ENCODE measurements at regions not wholly inside any gene's neighbourhood (a gene's known extent, or its start where the extent isn't known, plus 50 kb on each side); places are given as distances from the start of the nearest gene placed in this dataset.

GRCh38 chr6:11393713-11394627 is 143.6 kb upstream of the TMEM170B start:
- no peaks in the 10 kb centered on the region for H4K20me1 ChIP-seq (ENCODE audit: control insufficient read depth, insufficient read depth, low read depth, low read length)
- no peaks in the 10 kb centered on the region for H3K36me3 ChIP-seq (ENCODE audit: control insufficient read depth, low read length)
- no peak overlapping the region for H3K4me3 ChIP-seq (ENCODE audit: low read length)
- H3K9me2 ChIP-seq (replicated peaks; ENCODE audit: control insufficient read depth, low read length) = no peaks in the 10 kb centered on the region
- TF ChIP-seq EZH2phosphoT487 (IDR thresholded peaks at IDR 0.05; ENCODE audit: borderline replicate concordance, low read length) (no peak), CTCF (IDR thresholded peaks at IDR 0.05; ENCODE audit: low read depth, low read length, poor library complexity, severe bottlenecking) (no peak)
- H3K27me3 ChIP-seq (ENCODE audit: control insufficient read depth, low read length) = no peaks in the 10 kb centered on the region
- H3K4me2 ChIP-seq (ENCODE audit: low read length) = no peak overlapping the region
- no peaks in the 10 kb centered on the region for H3K4me1 ChIP-seq (ENCODE audit: control insufficient read depth, low read length)
- H3F3A ChIP-seq (ENCODE audit: control insufficient read depth, insufficient read depth) = no peaks in the 10 kb centered on the region
- no peaks in the 10 kb centered on the region for H3K9me3 ChIP-seq (ENCODE audit: control insufficient read depth, insufficient read depth, low read length)
- H3K79me2 ChIP-seq (ENCODE audit: control insufficient read depth, low read length) = no peaks in the 10 kb centered on the region
- H3K27ac ChIP-seq (ENCODE audit: low read depth, low read length) = no peak overlapping the region

GRCh38 chr6:11392778-11393507 is 144.6 kb upstream of the TMEM170B start:
- no peak overlapping the region for H3K4me3 ChIP-seq (ENCODE audit: low read length)
- H3F3A ChIP-seq (ENCODE audit: control insufficient read depth, insufficient read depth) = no peaks in the 10 kb centered on the region
- no peaks in the 10 kb centered on the region for H3K36me3 ChIP-seq (ENCODE audit: control insufficient read depth, low read length)
- H3K4me2 ChIP-seq (ENCODE audit: low read length) = no peak overlapping the region
- H3K27ac ChIP-seq (ENCODE audit: low read depth, low read length) = no peak overlapping the region
- H3K79me2 ChIP-seq (ENCODE audit: control insufficient read depth, low read length) = no peaks in the 10 kb centered on the region
- no peaks in the 10 kb centered on the region for H3K27me3 ChIP-seq (ENCODE audit: control insufficient read depth, low read length)
- no peaks in the 10 kb centered on the region for H4K20me1 ChIP-seq (ENCODE audit: control insufficient read depth, insufficient read depth, low read depth, low read length)
- no peaks in the 10 kb centered on the region for H3K9me3 ChIP-seq (ENCODE audit: control insufficient read depth, insufficient read depth, low read length)
- peaks cover 5% of the 10 kb centered on the region; the same call in 1 of the 2 replicates for H3K4me1 ChIP-seq (ENCODE audit: control insufficient read depth, low read length)
- TF ChIP-seq CTCF (IDR thresholded peaks at IDR 0.05; ENCODE audit: low read depth, low read length, poor library complexity, severe bottlenecking) = no peak
- TF ChIP-seq EZH2phosphoT487 (IDR thresholded peaks at IDR 0.05; ENCODE audit: borderline replicate concordance, low read length) = no peak
- H3K9me2 ChIP-seq (replicated peaks; ENCODE audit: control insufficient read depth, low read length) = no peaks in the 10 kb centered on the region

GRCh38 chr6:11391934-11392777 is 145.4 kb upstream of the TMEM170B start:
- H3K27me3 ChIP-seq (ENCODE audit: control insufficient read depth, low read length) = no peaks in the 10 kb centered on the region
- no peak overlapping the region for H3K4me3 ChIP-seq (ENCODE audit: low read length)
- no peak for TF ChIP-seq EZH2phosphoT487 (IDR thresholded peaks at IDR 0.05; ENCODE audit: borderline replicate concordance, low read length)
- TF ChIP-seq CTCF (IDR thresholded peaks at IDR 0.05; ENCODE audit: low read depth, low read length, poor library complexity, severe bottlenecking) = no peak
- no peaks in the 10 kb centered on the region for H4K20me1 ChIP-seq (ENCODE audit: control insufficient read depth, insufficient read depth, low read depth, low read length)
- no peak overlapping the region for H3K4me2 ChIP-seq (ENCODE audit: low read length)
- no peaks in the 10 kb centered on the region for H3K79me2 ChIP-seq (ENCODE audit: control insufficient read depth, low read length)
- H3F3A ChIP-seq (ENCODE audit: control insufficient read depth, insufficient read depth) = no peaks in the 10 kb centered on the region
- peaks cover 6% of the 10 kb centered on the region; the same call in 1 of the 2 replicates for H3K4me1 ChIP-seq (ENCODE audit: control insufficient read depth, low read length)
- H3K36me3 ChIP-seq (ENCODE audit: control insufficient read depth, low read length) = no peaks in the 10 kb centered on the region
- no peaks in the 10 kb centered on the region for H3K9me3 ChIP-seq (ENCODE audit: control insufficient read depth, insufficient read depth, low read length)
- H3K9me2 ChIP-seq (replicated peaks; ENCODE audit: control insufficient read depth, low read length) = no peaks in the 10 kb centered on the region
- H3K27ac ChIP-seq (ENCODE audit: low read depth, low read length) = no peak overlapping the region
